ENCODE measurements at regions not wholly inside any gene's neighbourhood (a gene's known extent, or its start where the extent isn't known, plus 50 kb on each side); places are given as distances from the start of the nearest gene placed in this dataset.

DNA sequence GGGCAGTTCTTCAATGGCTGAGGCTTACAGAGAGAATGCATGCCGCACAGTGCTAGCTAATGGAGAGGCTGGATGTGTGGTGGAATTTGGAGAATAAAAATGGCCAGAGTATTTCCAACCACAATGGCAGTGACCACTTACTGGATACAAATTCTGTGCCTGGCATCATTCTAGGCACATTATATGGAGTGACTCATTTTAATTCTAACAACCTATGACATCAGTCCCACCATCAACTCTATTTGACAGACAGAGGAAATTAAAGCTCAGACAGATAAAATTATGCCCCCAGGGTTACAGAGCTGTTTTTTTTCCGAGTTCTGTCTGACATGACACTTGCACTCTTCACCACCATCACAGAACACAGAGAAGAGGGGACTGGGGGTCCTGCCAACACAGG lies 105.6 kb upstream of the IL12B start:
- no peak for TF ChIP-seq CTCF (IDR thresholded peaks at IDR 0.05; ENCODE audit: insufficient read depth, low read length)
- no peak for TF ChIP-seq POLR2AphosphoS5 (IDR thresholded peaks at IDR 0.05; ENCODE audit: low read depth)
- TF ChIP-seq GABPA (IDR thresholded peaks at IDR 0.05; ENCODE audit: low read depth), result no peak
